Activated CD4-positive, alpha-beta T cell treated with anti-CD3 and anti-CD28 coated beads, Interleukin-2, amount 10 ng/mL, durations not matched to agents 7 days and 5 days (primary cell): ENCODE measurements at regions not wholly inside any gene's neighbourhood (a gene's known extent, or its start where the extent isn't known, plus 50 kb on each side); places are given as distances from the start of the nearest gene placed in this dataset.

Experiments
- CTCF ChIA-PET: fragments of 350-600 bp; sonication (Branson Sonifier 250); formaldehyde crosslinking; loops from one replicate; lab custom pipeline; 2021; ENCODE audit warnings: antibody characterized with exemption; lab: Charles Lee
- POLR2A ChIA-PET: fragments of 350-600 bp; sonication (Branson Sonifier 250); formaldehyde crosslinking; loops from one replicate; lab custom pipeline; 2021; ENCODE audit warnings: antibody characterized with exemption; lab: Charles Lee
- DNase-seq: peaks from one replicate; pipeline ENCODE4 v3.0.0-alpha.2; 2020
- H3K27ac Mint-ChIP-seq: one replicate; pipeline ENCODE4 v1.8.0; 2021; ENCODE audit warnings: mild to moderate bottlenecking, moderate library complexity, mixed read lengths
- H3K27me3 Mint-ChIP-seq: one replicate; pipeline ENCODE4 v1.8.0; 2021; ENCODE audit warnings: mixed read lengths
- H3K36me3 Mint-ChIP-seq: one replicate; pipeline ENCODE4 v1.8.0; 2021; ENCODE audit warnings: low read depth, mixed read lengths
- H3K4me1 Mint-ChIP-seq: one replicate; pipeline ENCODE4 v1.8.0; 2021; ENCODE audit warnings: mixed read lengths
- H3K4me3 Mint-ChIP-seq: one replicate; pipeline ENCODE4 v1.8.0; 2021; ENCODE audit warnings: mild to moderate bottlenecking, moderate library complexity, mixed read lengths
- H3K9me3 Mint-ChIP-seq: one replicate; pipeline ENCODE4 v1.8.0; 2021; ENCODE audit warnings: mixed read lengths

GRCh38 chr20:17878912-17879602 is 89.5 kb downstream of the SNX5 start:
- H3K4me1 Mint-ChIP-seq, result peaks cover 13% of the 10 kb centered on the region
- H3K4me3 Mint-ChIP-seq, result no peak overlapping the region
- H3K27ac Mint-ChIP-seq, result no peak overlapping the region
- ChIA-PET POLR2A (no interaction called here), CTCF (no interaction called here)
- H3K36me3 Mint-ChIP-seq, result no peaks in the 10 kb centered on the region
- peak; percentile 15 for DNase-seq
- no peaks in the 10 kb centered on the region for H3K9me3 Mint-ChIP-seq
- peaks cover 5% of the 10 kb centered on the region for H3K27me3 Mint-ChIP-seq

DNA sequence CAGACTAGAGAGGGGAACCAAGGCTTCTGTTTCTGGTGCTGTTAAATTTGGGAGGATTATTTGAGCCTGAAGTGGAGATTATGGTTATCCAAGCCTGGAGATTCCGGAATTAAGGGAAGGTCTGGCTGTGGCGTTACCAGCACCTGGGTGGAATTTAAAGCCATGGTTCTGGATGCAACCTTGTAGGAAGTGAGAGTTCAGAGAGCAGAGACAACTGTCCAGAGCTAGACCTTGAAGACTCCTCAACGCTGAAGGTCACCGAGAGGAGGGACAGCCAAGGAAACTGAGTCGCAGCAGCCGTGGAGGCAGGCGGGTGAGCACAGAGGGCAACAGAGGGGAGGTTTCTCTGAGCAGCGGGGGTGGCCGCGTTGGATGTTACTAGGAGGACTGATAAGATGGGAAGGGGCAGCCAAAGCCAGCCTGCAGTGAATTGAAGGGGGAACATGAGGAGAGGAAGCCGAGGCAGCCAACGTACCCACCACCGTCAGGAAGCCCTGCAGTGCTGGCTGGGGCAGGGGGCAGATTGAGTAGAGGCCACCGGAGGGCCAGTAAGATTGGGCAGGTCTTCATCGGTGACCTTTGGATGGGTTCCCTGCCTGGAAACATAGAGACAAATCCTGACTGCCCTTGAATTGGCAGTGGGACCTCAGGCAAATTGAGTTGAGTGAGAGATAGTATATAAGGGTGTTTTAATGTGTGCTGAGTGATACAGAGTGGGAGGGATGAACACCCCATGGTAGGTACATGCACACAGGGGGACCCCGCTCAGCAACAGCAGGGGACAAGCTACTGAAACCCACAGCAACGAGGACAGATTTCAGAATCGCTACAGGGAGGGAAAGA is 90.3 kb downstream of the SNX5 start:
- ChIA-PET POLR2A (no interaction called here), CTCF (interaction anchor here (0.7 kb wide), 1 partner anchor 41 kb away, joined by 3 read pairs; no protein-coding TSS in a partner anchor)
- no peaks in the 10 kb centered on the region for H3K36me3 Mint-ChIP-seq
- H3K9me3 Mint-ChIP-seq, result no peaks in the 10 kb centered on the region
- peaks cover 5% of the 10 kb centered on the region for H3K27me3 Mint-ChIP-seq
- H3K4me3 Mint-ChIP-seq, result no peak overlapping the region
- no peak for DNase-seq
- H3K27ac Mint-ChIP-seq, result no peak overlapping the region
- H3K4me1 Mint-ChIP-seq, result peaks cover 13% of the 10 kb centered on the region

- no peak for DNase-seq
- POLR2A ChIA-PET, result no interaction called here
- Mint-ChIP-seq H3K36me3 (no peaks in the 10 kb centered on the region), H3K9me3 (no peaks in the 10 kb centered on the region), H3K27me3 (peaks cover 5% of the 10 kb centered on the region), H3K27ac (no peak overlapping the region), H3K4me1 (peaks cover 29% of the 10 kb centered on the region), H3K4me3 (no peak overlapping the region)
- CTCF ChIA-PET, result no interaction called here
Measured at GRCh38 chr20:17875981-17876385, 92.6 kb downstream of the SNX5 start.

- Mint-ChIP-seq H3K4me3 (no peak overlapping the region), H3K36me3 (no peaks in the 10 kb centered on the region), H3K27ac (no peak overlapping the region), H3K4me1 (peaks cover 29% of the 10 kb centered on the region), H3K9me3 (no peaks in the 10 kb centered on the region), H3K27me3 (peaks cover 7% of the 10 kb centered on the region)
- no peak for DNase-seq
- POLR2A ChIA-PET, result no interaction called here
- CTCF ChIA-PET, result interaction anchor here (1.5 kb wide), 2 partner anchors 24 to 35 kb away, joined by 3 to 4 read pairs; no protein-coding TSS in a partner anchor
Measured at GRCh38 chr20:17875106-17875980, 93.3 kb downstream of the SNX5 start.

DNA sequence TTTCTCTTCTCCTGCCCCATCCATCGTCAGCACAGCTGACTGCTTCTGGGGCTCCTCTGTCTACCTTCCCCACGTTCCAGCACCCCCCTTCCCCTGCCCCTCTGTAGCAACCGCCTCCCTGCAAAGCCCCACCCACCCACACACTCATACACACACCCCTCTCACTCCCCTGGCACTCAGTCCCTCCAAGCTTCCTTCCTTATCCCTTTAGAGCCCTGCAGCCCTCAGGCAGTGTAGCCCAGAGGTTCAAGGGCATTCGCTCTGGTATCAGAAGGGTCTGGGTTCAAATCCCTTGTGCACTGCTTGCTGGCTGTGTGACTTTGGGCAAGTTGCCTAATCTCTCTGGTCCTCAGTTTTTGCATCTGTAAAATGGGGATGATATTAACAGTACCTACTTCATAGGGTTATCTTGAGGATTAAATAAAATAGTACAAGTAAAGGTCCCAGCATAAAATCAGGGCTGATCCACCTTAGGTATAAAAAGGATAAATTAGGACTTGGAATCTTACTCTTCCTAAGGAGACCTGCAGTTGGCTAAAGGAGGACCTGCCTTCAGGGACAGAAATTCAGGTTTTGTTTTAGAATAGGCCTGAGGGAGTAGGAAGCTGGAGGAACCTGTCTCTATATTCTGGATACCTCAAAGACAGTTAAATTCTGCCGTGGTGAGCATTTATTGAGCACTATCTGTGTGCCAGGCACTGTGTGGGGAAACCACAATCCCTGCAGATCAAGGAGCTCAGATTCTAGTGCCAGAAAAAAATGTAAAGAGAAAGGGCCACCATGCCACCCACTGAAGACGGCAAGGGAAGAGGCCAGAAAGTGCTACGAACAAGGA is 94.1 kb downstream of the SNX5 start:
- Mint-ChIP-seq H3K9me3 (no peaks in the 10 kb centered on the region), H3K4me1 (peaks cover 29% of the 10 kb centered on the region), H3K36me3 (no peaks in the 10 kb centered on the region), H3K27ac (no peak overlapping the region), H3K4me3 (no peak overlapping the region), H3K27me3 (peaks cover 7% of the 10 kb centered on the region)
- no peak for DNase-seq
- CTCF ChIA-PET, result interaction anchor here (0.9 to 1.5 kb wide), 5 partner anchors 9 to 36 kb away, joined by 3 to 4 read pairs (median 3); no protein-coding TSS in a partner anchor
- POLR2A ChIA-PET, result no interaction called here

DNA sequence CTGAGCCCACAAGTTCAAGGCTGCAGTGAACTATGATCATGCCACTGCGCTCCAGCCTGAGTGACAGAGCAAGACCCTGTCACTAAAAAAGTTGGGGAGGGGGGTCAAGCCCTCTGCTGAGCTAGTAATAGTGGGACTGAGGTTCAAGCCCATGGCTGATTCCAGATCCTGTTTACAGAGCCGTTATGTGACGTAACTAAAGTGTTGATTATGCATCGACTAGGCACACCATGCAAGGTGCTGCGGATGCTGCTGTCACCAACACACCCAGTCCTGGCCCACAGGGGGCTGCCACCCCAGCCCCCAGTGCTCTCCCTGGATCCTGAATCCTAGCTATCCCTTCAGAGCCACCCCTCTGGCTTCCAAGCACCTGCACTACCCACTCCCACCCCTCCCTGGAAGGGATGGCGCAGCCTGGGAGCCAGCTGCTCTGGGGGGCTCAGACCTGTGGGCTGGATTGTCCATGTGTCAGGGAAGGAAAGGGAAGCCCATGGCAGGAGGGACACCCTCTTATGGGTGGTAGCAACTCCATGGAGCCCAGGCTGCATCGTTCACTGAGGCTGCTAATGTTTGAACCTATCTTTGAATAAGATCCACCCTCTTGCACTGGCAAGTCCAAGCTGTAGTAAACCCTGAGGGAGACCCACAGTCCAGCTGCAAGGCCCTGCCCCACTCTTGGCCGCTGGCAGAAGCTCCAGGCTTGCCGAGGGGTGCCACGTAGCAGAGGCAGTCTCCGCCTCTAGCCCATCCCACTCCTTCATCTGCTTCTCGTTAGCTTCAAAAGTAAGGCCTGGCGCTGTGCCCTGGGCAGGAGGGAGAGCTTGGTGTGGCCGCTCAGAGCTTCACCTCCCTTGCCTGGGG is 95.0 kb downstream of the SNX5 start:
- Mint-ChIP-seq H3K4me1 (peaks cover 23% of the 10 kb centered on the region), H3K27ac (no peak overlapping the region), H3K4me3 (no peak overlapping the region), H3K36me3 (no peaks in the 10 kb centered on the region), H3K27me3 (peaks cover 11% of the 10 kb centered on the region), H3K9me3 (no peaks in the 10 kb centered on the region)
- ChIA-PET CTCF (interaction anchor here (0.9 to 1.5 kb wide), 6 partner anchors 10 to 37 kb away, joined by 3 to 4 read pairs (median 3); no protein-coding TSS in a partner anchor), POLR2A (no interaction called here)
- DNase-seq, result no peak

GRCh38 chr20:17872959-17873358 is 95.6 kb downstream of the SNX5 start:
- Mint-ChIP-seq H3K27me3 (peaks cover 14% of the 10 kb centered on the region), H3K36me3 (no peaks in the 10 kb centered on the region), H3K4me1 (peaks cover 16% of the 10 kb centered on the region), H3K9me3 (no peaks in the 10 kb centered on the region), H3K27ac (no peak overlapping the region), H3K4me3 (no peak overlapping the region)
- no peak for DNase-seq
- CTCF ChIA-PET, result interaction anchor here (1.3 to 1.5 kb wide), 2 partner anchors 11 to 22 kb away, joined by 3 to 4 read pairs; no protein-coding TSS in a partner anchor
- POLR2A ChIA-PET, result no interaction called here

DNA sequence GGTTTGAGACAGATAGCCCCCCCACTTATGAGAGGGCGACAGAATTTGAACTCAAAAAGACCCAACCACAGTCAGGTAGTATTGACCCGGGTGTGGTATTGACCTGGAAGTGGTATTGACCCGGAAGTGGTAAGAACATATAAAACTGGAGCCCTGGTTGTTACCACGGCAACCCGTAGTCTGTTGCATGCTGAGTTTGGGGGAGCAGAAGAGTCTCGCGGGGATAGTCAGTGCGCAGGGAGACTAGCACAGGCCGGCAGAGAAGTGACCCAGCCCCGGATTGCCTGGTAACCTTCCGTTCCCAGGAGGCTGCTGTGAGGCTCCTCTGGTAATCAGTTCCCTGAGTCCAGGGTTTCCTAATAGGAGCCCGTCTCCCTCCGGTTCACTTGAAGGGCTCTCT is 96.2 kb downstream of the SNX5 start:
- POLR2A ChIA-PET, result no interaction called here
- H3K4me3 Mint-ChIP-seq, result no peak overlapping the region
- peak; percentile 12 for DNase-seq
- H3K27ac Mint-ChIP-seq, result no peak overlapping the region
- peaks cover 15% of the 10 kb centered on the region for H3K4me1 Mint-ChIP-seq
- CTCF ChIA-PET, result interaction anchor here (0.6 to 1.5 kb wide), 2 partner anchors 23 to 65 kb away, joined by 3 to 4 read pairs; no protein-coding TSS in a partner anchor
- H3K9me3 Mint-ChIP-seq, result no peaks in the 10 kb centered on the region
- H3K27me3 Mint-ChIP-seq, result peaks cover 12% of the 10 kb centered on the region
- H3K36me3 Mint-ChIP-seq, result no peaks in the 10 kb centered on the region

DNA sequence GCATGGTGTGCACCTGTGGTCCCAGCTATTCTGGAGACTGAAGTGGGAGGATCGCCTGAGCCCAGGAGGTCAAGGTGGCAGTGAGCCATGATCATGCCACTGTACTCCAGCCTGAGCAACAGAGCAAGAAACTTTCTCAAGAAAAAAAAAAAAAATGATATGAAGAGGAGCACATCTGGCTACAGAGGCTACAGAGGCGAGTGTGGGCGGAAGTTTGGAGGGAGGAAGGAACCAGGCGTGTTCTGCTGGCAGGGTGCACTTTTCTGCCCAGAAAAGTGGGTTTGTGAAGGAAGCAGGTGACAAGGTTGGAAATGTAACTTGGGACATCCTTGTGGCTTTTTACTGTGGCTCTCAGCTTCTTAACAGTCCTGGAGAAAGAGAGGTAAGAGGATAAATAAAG is 96.7 kb downstream of the SNX5 start:
- no peaks in the 10 kb centered on the region for H3K36me3 Mint-ChIP-seq
- H3K4me3 Mint-ChIP-seq, result no peak overlapping the region
- DNase-seq, result no peak
- ChIA-PET POLR2A (no interaction called here), CTCF (interaction anchor here (0.5 to 0.6 kb wide), 2 partner anchors 48 to 65 kb away, joined by 3 read pairs; no protein-coding TSS in a partner anchor)
- no peaks in the 10 kb centered on the region for H3K9me3 Mint-ChIP-seq
- peak overlapping the region; percentile 78 for H3K27ac Mint-ChIP-seq
- H3K4me1 Mint-ChIP-seq, result peaks cover 15% of the 10 kb centered on the region
- H3K27me3 Mint-ChIP-seq, result peaks cover 15% of the 10 kb centered on the region

- POLR2A ChIA-PET, result no interaction called here
- no peak for DNase-seq
- no peaks in the 10 kb centered on the region for H3K9me3 Mint-ChIP-seq
- peaks cover 15% of the 10 kb centered on the region for H3K27me3 Mint-ChIP-seq
- H3K27ac Mint-ChIP-seq, result no peak overlapping the region
- CTCF ChIA-PET, result interaction anchor here (3.3 kb wide), 1 partner anchor 189 kb away, joined by 17 read pairs; the partner anchor contains the start of gene RRBP1
- peaks cover 15% of the 10 kb centered on the region for H3K4me1 Mint-ChIP-seq
- no peaks in the 10 kb centered on the region for H3K36me3 Mint-ChIP-seq
- no peak overlapping the region for H3K4me3 Mint-ChIP-seq
Measured at GRCh38 chr20:17871181-17871580, 97.4 kb downstream of the SNX5 start.
